Activated T-cell treated with anti-CD3 and anti-CD28 coated beads, Interleukin-2, amount 50 U/mL, for 4 hours (primary cell): ENCODE measurements at regions not wholly inside any gene's neighbourhood (a gene's known extent, or its start where the extent isn't known, plus 50 kb on each side); places are given as distances from the start of the nearest gene placed in this dataset.

Experiments
- ATAC-seq, 2 donors: fragments of 200-7000 bp; cut with Tn5 transposase; one replicate each; pipeline ENCODE4 v1.10.0; 2021
- DNase-seq: peaks from one replicate; pipeline ENCODE4 v3.0.0-alpha.2; 2020
- H3K27me3 Mint-ChIP-seq: one replicate; pipeline ENCODE4 v1.8.0; 2021; ENCODE audit warnings: low read depth, mixed read lengths
- H3K36me3 Mint-ChIP-seq: one replicate; pipeline ENCODE4 v1.8.0; 2022; ENCODE audit warnings: mixed read lengths; ENCODE audit not compliant: insufficient read depth
- H3K4me1 Mint-ChIP-seq: one replicate; pipeline ENCODE4 v1.8.0; 2021; ENCODE audit warnings: low read depth, mixed read lengths
- H3K4me3 Mint-ChIP-seq: one replicate; pipeline ENCODE4 v1.8.0; 2021; ENCODE audit warnings: mild to moderate bottlenecking, moderate library complexity, mixed read lengths
- H3K9me3 Mint-ChIP-seq: one replicate; pipeline ENCODE4 v1.8.0; 2021; ENCODE audit warnings: mixed read lengths

GRCh38 chr1:87942165-87942564, 613.5 kb downstream of the LMO4 start:
- Mint-ChIP-seq H3K9me3 (no peaks in the 10 kb centered on the region), H3K4me3 (no peak overlapping the region), H3K4me1 (no peaks in the 10 kb centered on the region), H3K27me3 (peaks cover 2% of the 10 kb centered on the region), H3K36me3 (no peaks in the 10 kb centered on the region)
- ATAC-seq: no peak
- no peak for DNase-seq

DNA sequence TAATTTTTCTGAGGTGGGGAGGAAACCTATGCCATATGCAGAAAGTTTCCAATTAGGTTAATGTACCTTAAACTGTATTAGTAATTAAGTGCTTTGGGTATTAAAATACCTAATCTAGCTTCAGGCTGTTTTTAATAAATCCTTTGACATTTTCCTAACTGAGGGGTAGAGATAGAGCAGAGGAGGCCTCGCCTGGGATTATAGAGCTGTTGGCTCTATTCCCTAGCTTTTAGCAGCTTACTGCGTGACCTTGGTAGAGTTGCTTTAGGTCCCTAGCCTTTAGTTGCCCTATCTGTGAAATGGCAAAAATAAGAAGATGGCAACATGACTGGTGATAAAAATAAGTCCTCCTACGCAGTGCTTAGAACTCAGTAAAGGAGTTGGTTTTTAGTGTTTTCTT, 621.0 kb downstream of the LMO4 start:
- no peak overlapping the region for H3K4me3 Mint-ChIP-seq
- DNase-seq (no peak), ATAC-seq (no peak)
- no peaks in the 10 kb centered on the region for H3K36me3 Mint-ChIP-seq
- H3K4me1 Mint-ChIP-seq: no peaks in the 10 kb centered on the region
- H3K27me3 Mint-ChIP-seq: peaks cover 13% of the 10 kb centered on the region
- no peaks in the 10 kb centered on the region for H3K9me3 Mint-ChIP-seq

DNA sequence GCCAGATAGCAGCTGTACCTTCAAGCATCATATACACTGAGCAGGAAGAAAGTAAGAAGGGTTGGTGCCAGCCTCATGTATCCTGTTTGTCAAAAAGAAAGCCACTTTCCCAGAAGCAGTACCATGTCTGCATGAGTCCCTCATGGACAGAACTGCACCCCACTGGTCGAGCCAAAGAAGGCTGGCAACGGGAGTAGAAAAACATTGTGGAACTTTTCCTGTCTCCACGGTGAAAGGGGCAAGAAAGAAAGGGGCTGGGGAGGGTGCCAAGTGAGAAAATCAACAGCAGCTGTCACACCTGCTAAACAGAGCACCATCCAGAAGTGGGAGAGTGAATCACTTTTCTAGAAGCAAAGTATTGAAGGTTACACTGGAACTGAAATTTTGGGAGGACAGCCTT, 621.7 kb downstream of the LMO4 start:
- peaks cover 13% of the 10 kb centered on the region for H3K27me3 Mint-ChIP-seq
- H3K9me3 Mint-ChIP-seq: no peaks in the 10 kb centered on the region
- no peaks in the 10 kb centered on the region for H3K4me1 Mint-ChIP-seq
- DNase-seq: no peak
- H3K36me3 Mint-ChIP-seq: no peaks in the 10 kb centered on the region
- ATAC-seq: no peak
- H3K4me3 Mint-ChIP-seq: no peak overlapping the region

DNA sequence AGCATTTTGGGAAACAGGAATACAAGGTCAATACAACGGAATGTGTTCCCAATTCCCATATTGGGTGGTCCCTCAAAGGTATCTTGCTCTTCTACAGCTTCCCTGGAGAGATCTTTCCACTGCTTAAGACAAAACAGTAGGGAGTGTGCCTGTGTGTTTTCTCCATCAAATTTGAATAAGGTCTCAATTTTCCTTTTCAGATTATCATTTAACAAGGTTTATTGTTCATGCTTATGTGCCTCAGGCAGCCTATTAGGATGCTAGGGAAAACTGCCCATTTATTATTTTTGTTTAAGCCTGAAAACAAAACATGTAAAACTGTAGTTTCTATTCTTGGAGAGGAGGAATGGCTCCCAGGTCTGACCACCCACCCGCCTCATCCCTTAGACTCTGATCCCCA, 622.7 kb downstream of the LMO4 start:
- Mint-ChIP-seq H3K4me1 (no peaks in the 10 kb centered on the region), H3K36me3 (no peaks in the 10 kb centered on the region), H3K9me3 (no peaks in the 10 kb centered on the region), H3K27me3 (peaks cover 13% of the 10 kb centered on the region), H3K4me3 (no peak overlapping the region)
- DNase-seq (no peak), ATAC-seq (no peak)

- no peak for DNase-seq
- H3K27me3 Mint-ChIP-seq: peaks cover 13% of the 10 kb centered on the region
- no peak for ATAC-seq
- H3K9me3 Mint-ChIP-seq: no peaks in the 10 kb centered on the region
- no peaks in the 10 kb centered on the region for H3K36me3 Mint-ChIP-seq
- no peak overlapping the region for H3K4me3 Mint-ChIP-seq
- H3K4me1 Mint-ChIP-seq: no peaks in the 10 kb centered on the region
These were observed 623.2 kb downstream of the LMO4 start for GRCh38 chr1:87951852-87952251.

GRCh38 chr1:87953121-87953520, 624.4 kb downstream of the LMO4 start:
- ATAC-seq (no peak), DNase-seq (no peak)
- H3K4me1 Mint-ChIP-seq: no peaks in the 10 kb centered on the region
- peaks cover 14% of the 10 kb centered on the region for H3K27me3 Mint-ChIP-seq
- no peak overlapping the region for H3K4me3 Mint-ChIP-seq
- H3K9me3 Mint-ChIP-seq: no peaks in the 10 kb centered on the region
- H3K36me3 Mint-ChIP-seq: no peaks in the 10 kb centered on the region

GRCh38 chr1:87953732-87954344, 625.2 kb downstream of the LMO4 start:
- peak; percentile 32 for DNase-seq
- no peak overlapping the region for H3K4me3 Mint-ChIP-seq
- peaks cover 16% of the 10 kb centered on the region for H3K27me3 Mint-ChIP-seq
- H3K4me1 Mint-ChIP-seq: no peaks in the 10 kb centered on the region
- H3K9me3 Mint-ChIP-seq: no peaks in the 10 kb centered on the region
- peak; percentile 54 to 57 for ATAC-seq
- H3K36me3 Mint-ChIP-seq: no peaks in the 10 kb centered on the region

- H3K4me1 Mint-ChIP-seq: no peaks in the 10 kb centered on the region
- no peak for ATAC-seq
These were observed 626.4 kb downstream of the LMO4 start for GRCh38 chr1:87955038-87955437.

GRCh38 chr1:87956072-87956471, 627.4 kb downstream of the LMO4 start:
- Mint-ChIP-seq H3K9me3 (no peaks in the 10 kb centered on the region), H3K4me3 (no peak overlapping the region), H3K36me3 (no peaks in the 10 kb centered on the region), H3K27me3 (peaks cover 15% of the 10 kb centered on the region), H3K4me1 (no peaks in the 10 kb centered on the region)
- DNase-seq (no peak), ATAC-seq (no peak)

More at GRCh38 chr1:87955038-87955437, 626.4 kb downstream of the LMO4 start:
- Mint-ChIP-seq H3K27me3 (peaks cover 18% of the 10 kb centered on the region), H3K36me3 (no peaks in the 10 kb centered on the region), H3K4me3 (no peak overlapping the region), H3K9me3 (no peaks in the 10 kb centered on the region)
- DNase-seq: no peak

DNA sequence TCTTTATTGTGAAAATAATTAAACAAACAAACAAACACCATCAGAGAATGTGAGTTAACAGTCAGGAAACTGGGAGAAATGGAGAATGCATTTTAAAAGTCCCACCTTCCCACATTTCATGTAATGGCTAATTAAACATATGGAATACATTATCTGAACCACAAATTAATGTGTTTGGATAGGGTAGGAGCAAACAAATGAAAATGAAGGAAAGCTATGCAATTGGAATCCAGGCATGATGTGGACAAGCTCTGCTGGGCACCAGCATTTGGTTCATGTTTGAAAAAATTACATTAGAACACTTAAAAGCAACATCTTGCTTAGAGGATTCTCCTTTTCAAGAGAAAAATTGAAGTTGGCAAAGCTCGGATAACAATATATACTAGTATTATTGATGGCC, 628.1 kb downstream of the LMO4 start:
- no peak for ATAC-seq
- no peak overlapping the region for H3K4me3 Mint-ChIP-seq

GRCh38 chr1:87957331-87957730, 628.7 kb downstream of the LMO4 start:
- Mint-ChIP-seq H3K4me1 (no peaks in the 10 kb centered on the region), H3K4me3 (no peak overlapping the region), H3K27me3 (peaks cover 13% of the 10 kb centered on the region), H3K36me3 (no peaks in the 10 kb centered on the region), H3K9me3 (no peaks in the 10 kb centered on the region)
- no peak for ATAC-seq
- no peak for DNase-seq

More for the DNA sequence above, 628.1 kb downstream of the LMO4 start:
- Mint-ChIP-seq H3K4me1 (no peaks in the 10 kb centered on the region), H3K27me3 (peaks cover 14% of the 10 kb centered on the region), H3K36me3 (no peaks in the 10 kb centered on the region), H3K9me3 (no peaks in the 10 kb centered on the region)
- no peak for DNase-seq

- no peaks in the 10 kb centered on the region for H3K9me3 Mint-ChIP-seq
- H3K36me3 Mint-ChIP-seq: no peaks in the 10 kb centered on the region
- ATAC-seq (no peak), DNase-seq (no peak)
- H3K4me1 Mint-ChIP-seq: no peaks in the 10 kb centered on the region
- no peak overlapping the region for H3K4me3 Mint-ChIP-seq
- peaks cover 13% of the 10 kb centered on the region for H3K27me3 Mint-ChIP-seq
These were observed 629.5 kb downstream of the LMO4 start for GRCh38 chr1:87958201-87958600.

GRCh38 chr1:87958716-87959115, 630.0 kb downstream of the LMO4 start:
- Mint-ChIP-seq H3K27me3 (peaks cover 13% of the 10 kb centered on the region), H3K9me3 (no peaks in the 10 kb centered on the region)
- no peak for ATAC-seq

GRCh38 chr1:87959236-87959635, 630.6 kb downstream of the LMO4 start:
- Mint-ChIP-seq H3K4me3 (no peak overlapping the region), H3K9me3 (no peaks in the 10 kb centered on the region), H3K4me1 (no peaks in the 10 kb centered on the region), H3K36me3 (no peaks in the 10 kb centered on the region), H3K27me3 (peaks cover 11% of the 10 kb centered on the region)
- no peak for DNase-seq
- no peak for ATAC-seq

More at GRCh38 chr1:87958716-87959115, 630.0 kb downstream of the LMO4 start:
- Mint-ChIP-seq H3K4me1 (no peaks in the 10 kb centered on the region), H3K36me3 (no peaks in the 10 kb centered on the region), H3K4me3 (no peak overlapping the region)
- DNase-seq: no peak

DNA sequence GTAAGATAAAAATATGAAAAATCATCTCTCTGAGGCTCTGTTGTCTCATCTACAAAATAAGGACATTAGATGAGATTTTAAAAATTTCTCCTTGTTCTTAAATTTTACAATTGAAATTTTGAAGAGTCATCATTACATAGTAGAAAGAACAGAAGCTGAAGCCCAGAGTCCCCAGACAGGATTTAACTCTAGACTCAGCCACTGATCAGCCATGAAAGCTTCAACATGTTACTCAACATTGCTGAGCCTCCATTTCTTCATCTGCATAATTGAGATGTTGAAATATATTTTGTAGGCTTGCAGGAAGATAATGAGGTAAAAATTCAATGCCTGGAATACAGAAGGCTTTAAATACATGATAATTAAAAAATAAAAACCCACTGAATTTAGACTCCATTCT, 633.3 kb downstream of the LMO4 start:
- Mint-ChIP-seq H3K4me1 (no peaks in the 10 kb centered on the region), H3K27me3 (peaks cover 11% of the 10 kb centered on the region), H3K9me3 (no peaks in the 10 kb centered on the region), H3K36me3 (no peaks in the 10 kb centered on the region), H3K4me3 (no peak overlapping the region)
- no peak for ATAC-seq
- DNase-seq: no peak

DNA sequence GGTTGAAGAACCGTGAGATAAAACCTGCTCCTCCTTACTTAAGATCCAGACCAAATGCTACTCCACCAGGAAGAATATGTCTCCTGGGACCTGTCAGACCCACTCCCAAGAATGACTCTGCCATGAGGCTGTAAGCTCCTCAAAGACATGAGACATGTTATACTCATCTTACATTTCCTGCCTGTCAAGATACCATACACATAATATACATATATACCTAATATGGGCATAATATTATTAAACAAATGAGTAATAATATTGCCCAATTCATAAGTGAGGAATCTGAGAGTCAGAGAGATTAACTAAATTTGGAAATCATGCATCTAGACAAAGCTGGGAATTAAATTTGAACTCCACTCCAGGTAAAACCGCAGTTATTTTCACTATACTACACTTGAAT, 634.9 kb downstream of the LMO4 start:
- no peaks in the 10 kb centered on the region for H3K36me3 Mint-ChIP-seq
- DNase-seq (no peak), ATAC-seq (no peak)
- no peak overlapping the region for H3K4me3 Mint-ChIP-seq
- H3K4me1 Mint-ChIP-seq: no peaks in the 10 kb centered on the region
- H3K9me3 Mint-ChIP-seq: no peaks in the 10 kb centered on the region
- peaks cover 6% of the 10 kb centered on the region for H3K27me3 Mint-ChIP-seq
